ENCODE measurements at regions not wholly inside any gene's neighbourhood (a gene's known extent, or its start where the extent isn't known, plus 50 kb on each side); places are given as distances from the start of the nearest gene placed in this dataset.
"Not testable (repeated sequence)": the region's sequence is repeated elsewhere in the genome, so short reads cannot be mapped to it uniquely, and the experiment has no call there.

DNA sequence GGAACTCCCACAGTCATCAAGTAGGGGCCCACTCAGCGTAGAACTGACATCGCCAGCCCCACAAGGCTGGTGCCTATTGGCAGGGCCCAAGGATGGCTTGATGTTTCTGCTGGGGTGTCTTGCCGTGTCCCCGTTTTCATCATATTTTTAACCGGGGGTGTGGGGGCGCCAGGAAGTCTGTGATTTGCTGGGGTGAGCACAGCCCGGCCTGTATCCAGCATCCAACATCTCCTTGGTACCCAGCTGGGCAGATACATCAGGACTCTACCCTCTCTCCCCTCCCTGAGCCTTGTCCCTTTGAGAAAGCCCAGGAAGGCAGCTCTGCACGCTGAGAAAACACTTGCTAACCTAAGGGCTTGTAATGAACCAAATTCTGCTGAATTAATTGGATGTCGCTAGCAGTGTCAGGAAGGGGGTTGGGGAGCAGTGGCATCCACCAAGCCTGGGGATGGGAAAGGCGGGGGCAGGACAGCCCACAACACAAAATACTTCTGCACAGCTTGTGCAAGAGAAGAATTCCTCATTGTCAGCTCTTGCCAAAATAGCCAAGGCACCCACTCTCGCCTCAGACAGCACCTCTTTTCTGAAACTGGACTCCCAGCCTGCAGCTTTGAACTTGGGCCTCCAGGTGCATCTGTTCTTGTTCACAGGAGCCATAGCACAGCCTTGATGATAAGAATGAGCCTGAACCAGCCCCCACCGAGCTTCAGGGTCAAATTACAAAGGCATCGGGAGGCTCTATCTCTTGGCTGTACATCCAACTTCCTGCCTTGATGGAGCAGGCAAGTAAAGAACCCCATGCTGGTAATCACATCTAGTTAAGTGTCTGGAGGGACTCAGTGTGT lies 63.7 kb upstream of the LYRM9 start (continued):
- TF ChIP-seq, protein P1, sequence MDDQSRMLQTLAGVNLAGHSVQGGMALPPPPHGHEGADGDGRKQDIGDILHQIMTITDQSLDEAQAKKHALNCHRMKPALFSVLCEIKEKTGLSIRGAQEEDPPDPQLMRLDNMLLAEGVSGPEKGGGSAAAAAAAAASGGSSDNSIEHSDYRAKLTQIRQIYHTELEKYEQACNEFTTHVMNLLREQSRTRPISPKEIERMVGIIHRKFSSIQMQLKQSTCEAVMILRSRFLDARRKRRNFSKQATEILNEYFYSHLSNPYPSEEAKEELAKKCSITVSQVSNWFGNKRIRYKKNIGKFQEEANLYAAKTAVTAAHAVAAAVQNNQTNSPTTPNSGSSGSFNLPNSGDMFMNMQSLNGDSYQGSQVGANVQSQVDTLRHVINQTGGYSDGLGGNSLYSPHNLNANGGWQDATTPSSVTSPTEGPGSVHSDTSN (IDR thresholded peaks at IDR 0.05) = no peak
- no peak for TF ChIP-seq TAF1 (IDR thresholded peaks at IDR 0.05; ENCODE audit: borderline replicate concordance, low read depth, low read length)
- no peak for TF ChIP-seq CHD2 (IDR thresholded peaks at IDR 0.05; ENCODE audit: low read length, partially characterized antibody)

DNA sequence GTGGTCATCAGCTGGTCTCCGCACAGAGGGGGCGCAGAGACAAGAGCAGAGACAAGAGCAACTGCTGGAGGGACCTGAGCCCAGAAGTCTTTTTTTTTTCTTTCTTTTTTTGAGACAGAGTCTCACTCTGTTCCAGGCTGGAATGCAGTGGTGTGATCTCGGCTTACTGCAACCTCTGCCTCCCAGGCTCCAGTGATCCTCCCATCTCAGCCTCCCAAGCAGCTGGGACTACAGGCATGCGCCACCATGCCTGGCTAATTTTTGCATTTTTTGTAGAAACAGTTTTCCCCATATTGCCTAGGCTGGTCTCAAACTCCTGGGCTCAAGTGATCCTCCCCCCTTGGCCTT lies 64.3 kb upstream of the LYRM9 start:
- H3K27me3 ChIP-seq (ENCODE audit: insufficient read depth); H3F3A ChIP-seq (replicated peaks; ENCODE audit: insufficient read depth); H3K4me3 ChIP-seq (ENCODE audit: low read depth in 2 of 2, low read length in 1 of 2); H3K9me3 ChIP-seq; H3K4me2 ChIP-seq; H4K20me1 ChIP-seq (ENCODE audit: insufficient read depth); H3K9ac ChIP-seq; CTCF ChIA-PET; H3K79me2 ChIP-seq (ENCODE audit: insufficient read depth); H2AFZ ChIP-seq (ENCODE audit: low read depth); H3K27ac ChIP-seq (ENCODE audit: low read depth in 2 of 2, low read length in 1 of 2); H3K36me3 ChIP-seq (replicated peaks in 1 of 2; ENCODE audit: control insufficient read depth in 1 of 2, insufficient read depth in 2 of 2, low read length in 1 of 2); DNase-seq; H3K9me2 ChIP-seq; POLR2A ChIA-PET; H3K4me1 ChIP-seq (ENCODE audit: control insufficient read depth in 1 of 2, insufficient read depth in 2 of 2, low read depth in 1 of 2, low read length in 1 of 2): not testable (repeated sequence)
- WGBS (ENCODE audit: low lambda C conversion rate) = 87% methylated on average over 4 of the region's 4 CpGs

DNA sequence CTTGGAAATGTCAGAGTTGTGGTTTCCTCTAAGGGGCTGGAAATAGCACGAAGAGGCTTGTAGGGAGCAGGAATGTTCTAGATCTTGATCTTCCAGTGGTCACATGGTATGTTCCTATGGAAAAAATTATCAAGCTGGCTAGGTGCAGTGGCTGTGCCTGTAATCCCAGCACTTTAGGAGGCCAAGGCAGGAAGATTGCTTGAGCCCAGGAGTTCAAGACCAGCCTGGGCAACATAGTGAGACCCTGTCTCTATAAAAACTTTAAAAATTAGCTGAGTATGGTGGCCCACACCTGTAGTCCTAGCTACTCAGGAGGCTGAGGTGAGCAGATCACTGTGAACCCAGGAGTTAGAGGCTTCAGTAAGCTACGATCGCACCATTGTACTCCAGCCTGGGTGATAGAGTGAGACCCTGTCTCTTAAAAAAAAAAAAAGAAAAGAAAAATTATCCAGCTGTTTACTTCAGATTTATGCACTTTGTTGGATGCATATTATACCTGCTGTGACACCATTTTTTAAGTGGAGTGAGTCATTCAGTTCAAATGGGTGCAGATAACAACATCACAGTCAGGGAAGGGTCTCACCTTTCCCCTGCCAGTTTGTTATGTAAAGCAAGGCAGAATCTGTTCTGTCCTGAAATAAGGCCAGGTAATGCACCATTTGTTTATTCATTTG lies 65.7 kb upstream of the LYRM9 start:
- no peak for DNase-seq
- no peak overlapping the region for H2AFZ ChIP-seq (ENCODE audit: low read depth)
- no peak overlapping the region for H3K27ac ChIP-seq (ENCODE audit: low read depth in 2 of 2, low read length in 1 of 2)
- POLR2A ChIA-PET = no interaction called here
- 56% methylated on average over 3 of the region's 3 CpGs for whole genome bisulfite sequencing (ENCODE audit: low lambda C conversion rate)
- no peaks in the 10 kb centered on the region for H4K20me1 ChIP-seq (ENCODE audit: insufficient read depth)
- no peaks in the 10 kb centered on the region for H3K36me3 ChIP-seq (replicated peaks in 1 of 2; ENCODE audit: control insufficient read depth in 1 of 2, insufficient read depth in 2 of 2, low read length in 1 of 2)
- no peaks in the 10 kb centered on the region for H3K9me3 ChIP-seq
- no peaks in the 10 kb centered on the region for H3K9me2 ChIP-seq
- H3K4me2 ChIP-seq = no peak overlapping the region
- peaks cover 0 to 8% of the 10 kb centered on the region in 2 experiments; a peak in 1 of 4 replicates for H3K4me1 ChIP-seq (ENCODE audit: control insufficient read depth in 1 of 2, insufficient read depth in 2 of 2, low read depth in 1 of 2, low read length in 1 of 2)
- no peaks in the 10 kb centered on the region for H3F3A ChIP-seq (replicated peaks; ENCODE audit: insufficient read depth)
- no peaks in the 10 kb centered on the region for H3K79me2 ChIP-seq (ENCODE audit: insufficient read depth)
- CTCF ChIA-PET = interaction anchor here (0.7 kb wide), 1 partner anchor 65 kb away, joined by 3 read pairs; no protein-coding TSS in a partner anchor
- no peak overlapping the region for H3K4me3 ChIP-seq (ENCODE audit: low read depth in 2 of 2, low read length in 1 of 2)
- H3K27me3 ChIP-seq (ENCODE audit: insufficient read depth) = no peaks in the 10 kb centered on the region
- H3K9ac ChIP-seq = no peak overlapping the region
- TF ChIP-seq MXI1 (IDR thresholded peaks at IDR 0.05; ENCODE audit: low read depth, low read length) = no peak
- TF ChIP-seq NRF1 (IDR thresholded peaks at IDR 0.05; ENCODE audit: low read depth, low read length) = no peak
- TF ChIP-seq GATA2 (CRISPR knock-in tag; IDR thresholded peaks at IDR 0.05) = no peak
- TF ChIP-seq, protein P2, sequence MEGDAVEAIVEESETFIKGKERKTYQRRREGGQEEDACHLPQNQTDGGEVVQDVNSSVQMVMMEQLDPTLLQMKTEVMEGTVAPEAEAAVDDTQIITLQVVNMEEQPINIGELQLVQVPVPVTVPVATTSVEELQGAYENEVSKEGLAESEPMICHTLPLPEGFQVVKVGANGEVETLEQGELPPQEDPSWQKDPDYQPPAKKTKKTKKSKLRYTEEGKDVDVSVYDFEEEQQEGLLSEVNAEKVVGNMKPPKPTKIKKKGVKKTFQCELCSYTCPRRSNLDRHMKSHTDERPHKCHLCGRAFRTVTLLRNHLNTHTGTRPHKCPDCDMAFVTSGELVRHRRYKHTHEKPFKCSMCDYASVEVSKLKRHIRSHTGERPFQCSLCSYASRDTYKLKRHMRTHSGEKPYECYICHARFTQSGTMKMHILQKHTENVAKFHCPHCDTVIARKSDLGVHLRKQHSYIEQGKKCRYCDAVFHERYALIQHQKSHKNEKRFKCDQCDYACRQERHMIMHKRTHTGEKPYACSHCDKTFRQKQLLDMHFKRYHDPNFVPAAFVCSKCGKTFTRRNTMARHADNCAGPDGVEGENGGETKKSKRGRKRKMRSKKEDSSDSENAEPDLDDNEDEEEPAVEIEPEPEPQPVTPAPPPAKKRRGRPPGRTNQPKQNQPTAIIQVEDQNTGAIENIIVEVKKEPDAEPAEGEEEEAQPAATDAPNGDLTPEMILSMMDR (IDR thresholded peaks at IDR 0.05) = no peak
- TF ChIP-seq SMC3 (IDR thresholded peaks at IDR 0.05; ENCODE audit: low read depth, low read length) = no peak
- no peak for TF ChIP-seq SIN3A (IDR thresholded peaks at IDR 0.05; ENCODE audit: borderline replicate concordance, low read depth, low read length)
- no peak for TF ChIP-seq ELF1 (IDR thresholded peaks at IDR 0.05)
- no peak for TF ChIP-seq TAF1 (IDR thresholded peaks at IDR 0.05; ENCODE audit: borderline replicate concordance, low read depth, low read length)
- TF ChIP-seq, protein P3, sequence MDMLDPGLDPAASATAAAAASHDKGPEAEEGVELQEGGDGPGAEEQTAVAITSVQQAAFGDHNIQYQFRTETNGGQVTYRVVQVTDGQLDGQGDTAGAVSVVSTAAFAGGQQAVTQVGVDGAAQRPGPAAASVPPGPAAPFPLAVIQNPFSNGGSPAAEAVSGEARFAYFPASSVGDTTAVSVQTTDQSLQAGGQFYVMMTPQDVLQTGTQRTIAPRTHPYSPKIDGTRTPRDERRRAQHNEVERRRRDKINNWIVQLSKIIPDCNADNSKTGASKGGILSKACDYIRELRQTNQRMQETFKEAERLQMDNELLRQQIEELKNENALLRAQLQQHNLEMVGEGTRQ (IDR thresholded peaks at IDR 0.05; ENCODE audit: borderline replicate concordance, low read depth, low read length) = no peak
- TF ChIP-seq FOSL2 (IDR thresholded peaks at IDR 0.05; ENCODE audit: borderline replicate concordance, low read depth) = no peak
- no peak for TF ChIP-seq FOXJ3 (CRISPR knock-in tag; IDR thresholded peaks at IDR 0.05)
- TF ChIP-seq NFIC (IDR thresholded peaks at IDR 0.05; ENCODE audit: borderline replicate concordance) = no peak
- TF ChIP-seq CHD2 (IDR thresholded peaks at IDR 0.05; ENCODE audit: low read length, partially characterized antibody) = no peak
- TF ChIP-seq GABPA (IDR thresholded peaks at IDR 0.05; ENCODE audit: low read depth) = no peak
- TF ChIP-seq RFX5 (IDR thresholded peaks at IDR 0.05; ENCODE audit: low read length) = no peak
- TF ChIP-seq, protein P4, sequence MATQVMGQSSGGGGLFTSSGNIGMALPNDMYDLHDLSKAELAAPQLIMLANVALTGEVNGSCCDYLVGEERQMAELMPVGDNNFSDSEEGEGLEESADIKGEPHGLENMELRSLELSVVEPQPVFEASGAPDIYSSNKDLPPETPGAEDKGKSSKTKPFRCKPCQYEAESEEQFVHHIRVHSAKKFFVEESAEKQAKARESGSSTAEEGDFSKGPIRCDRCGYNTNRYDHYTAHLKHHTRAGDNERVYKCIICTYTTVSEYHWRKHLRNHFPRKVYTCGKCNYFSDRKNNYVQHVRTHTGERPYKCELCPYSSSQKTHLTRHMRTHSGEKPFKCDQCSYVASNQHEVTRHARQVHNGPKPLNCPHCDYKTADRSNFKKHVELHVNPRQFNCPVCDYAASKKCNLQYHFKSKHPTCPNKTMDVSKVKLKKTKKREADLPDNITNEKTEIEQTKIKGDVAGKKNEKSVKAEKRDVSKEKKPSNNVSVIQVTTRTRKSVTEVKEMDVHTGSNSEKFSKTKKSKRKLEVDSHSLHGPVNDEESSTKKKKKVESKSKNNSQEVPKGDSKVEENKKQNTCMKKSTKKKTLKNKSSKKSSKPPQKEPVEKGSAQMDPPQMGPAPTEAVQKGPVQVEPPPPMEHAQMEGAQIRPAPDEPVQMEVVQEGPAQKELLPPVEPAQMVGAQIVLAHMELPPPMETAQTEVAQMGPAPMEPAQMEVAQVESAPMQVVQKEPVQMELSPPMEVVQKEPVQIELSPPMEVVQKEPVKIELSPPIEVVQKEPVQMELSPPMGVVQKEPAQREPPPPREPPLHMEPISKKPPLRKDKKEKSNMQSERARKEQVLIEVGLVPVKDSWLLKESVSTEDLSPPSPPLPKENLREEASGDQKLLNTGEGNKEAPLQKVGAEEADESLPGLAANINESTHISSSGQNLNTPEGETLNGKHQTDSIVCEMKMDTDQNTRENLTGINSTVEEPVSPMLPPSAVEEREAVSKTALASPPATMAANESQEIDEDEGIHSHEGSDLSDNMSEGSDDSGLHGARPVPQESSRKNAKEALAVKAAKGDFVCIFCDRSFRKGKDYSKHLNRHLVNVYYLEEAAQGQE (IDR thresholded peaks at IDR 0.05; ENCODE audit: low read depth, low read length) = no peak

Data from SK-N-SH (cell line).